Adrenal gland (tissue), 9 donors: ENCODE measurements at regions not wholly inside any gene's neighbourhood (a gene's known extent, or its start where the extent isn't known, plus 50 kb on each side); places are given as distances from the start of the nearest gene placed in this dataset.

Experiments
- DNase-seq, 7 donors: peaks; one replicate each; pipeline ENCODE4 v3.0.0-alpha.2; 2019 to 2020
- H3K27ac ChIP-seq, 5 donors: fragments of 200-600 bp; sonication (generic) in 4 of 5; 1 replicate in 3 of 5; 2 replicates in 2 of 5; pipeline versions ENCODE4 v1.5.1 to v1.8.0; 2016 to 2020; ENCODE audit warnings: mild to moderate bottlenecking in 1 of 5
- H3K27me3 ChIP-seq: fragments of 200-600 bp; 2 replicates; pipeline ENCODE4 v1.8.0; 2021
- H3K36me3 ChIP-seq, 2 donors: fragments of 200-600 bp; replicated peaks in 1 of 2; 1 replicate in 1 of 2; 2 replicates in 1 of 2; pipeline versions ENCODE4 v1.5.1 to v1.8.0; 2018 to 2022
- H3K4me1 ChIP-seq, 2 donors: fragments of 200-600 bp; replicated peaks in 1 of 2; 1 replicate in 1 of 2; 2 replicates in 1 of 2; pipeline versions ENCODE4 v1.5.1 to v1.8.0; 2018 to 2021
- H3K4me3 ChIP-seq, 4 donors: fragments of 200-600 bp; sonication (generic) in 3 of 4; one replicate each; pipeline ENCODE4 v1.5.1; 2016 to 2018
- H3K9me3 ChIP-seq, 3 donors: fragments of 200-600 bp; sonication (generic) in 1 of 3; replicated peaks in 1 of 3; 1 replicate in 2 of 3; 2 replicates in 1 of 3; pipeline versions ENCODE4 v1.5.1 to v1.8.0; 2016 to 2021
- POLR2A ChIP-seq, 2 donors: fragments of 450-650 bp; IDR thresholded peaks; one replicate each; pipeline ENCODE4 v1.6.1; 2017; ENCODE audit warnings: antibody characterized with exemption in 2 of 2, mild to moderate bottlenecking in 2 of 2, moderate library complexity in 1 of 2
- WGBS, 4 donors: extraction: QIAGEN DNeasy Blood & Tissue Kit in 2 of 4; methylation state at CpG; one replicate each; pipeline versions ENCODE4 v1.1.5 to v1.1.7; 2013 to 2017; 5-methylcytosine and 5-hydroxymethylcytosine counted together
- intact Hi-C, 2 donors: fragments of 100-400 bp; cut with DNase I; formaldehyde crosslinking; loops; one replicate each; pipeline versions ENCODE4 v1.14.1 to v1.15.0; 2022 to 2023
- TF ChIP-seq, protein P1 (sequence below), 6 experiments: fragments of 450-650 bp in 4 of 6; fragments of 200-600 bp in 2 of 6; sonication (generic) in 1 of 6; IDR thresholded peaks; 1 replicate in 5 of 6; 2 replicates in 1 of 6; pipeline versions ENCODE4 v1.5.1 to v1.8.0; 2016 to 2021; ENCODE audit warnings: antibody characterized with exemption in 6 of 6, mild to moderate bottlenecking in 2 of 6, moderate library complexity in 1 of 6
- donor health status: healthy with polysubstance abuse.
- donor health status: Bipolar disorder and iron deficiency.
- donor health status: DM: yes; HTN: yes; CAD: no.
- donor health status: DM: no; HTN: no; CAD: no.
- donor health status: DM: no; HTN: no; CAD: no.

DNA sequence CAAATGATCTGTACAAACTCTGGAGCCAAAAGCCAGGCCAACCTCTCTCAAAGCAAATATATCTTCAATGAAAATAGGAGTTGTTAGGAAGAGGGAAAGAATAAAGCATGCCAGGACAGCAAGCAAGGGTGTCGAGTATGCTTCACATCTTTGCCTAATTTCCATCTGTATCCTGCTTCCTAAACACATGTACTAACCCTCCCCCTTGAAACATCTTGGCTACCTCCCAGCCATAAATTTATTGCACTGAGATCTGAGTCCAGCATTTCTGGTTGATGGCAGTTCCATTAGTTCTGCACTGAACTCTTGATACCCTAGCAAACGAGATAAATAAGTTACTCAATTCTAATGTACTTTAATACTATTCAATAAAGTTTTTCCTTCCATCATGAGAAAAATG lies 430.5 kb upstream of the TRAM1L1 start:
- Histone ChIP-seq H3K4me1 (no peaks in the 10 kb centered on the region), H3K27me3 (no peaks in the 10 kb centered on the region), H3K36me3 (no peaks in the 10 kb centered on the region), H3K4me3 (no peak overlapping the region), H3K9me3 (no peaks in the 10 kb centered on the region), H3K27ac (no peak overlapping the region)
- DNase-seq = no peak
- intact Hi-C loops = no loop called here
- TF ChIP-seq, protein P1, sequence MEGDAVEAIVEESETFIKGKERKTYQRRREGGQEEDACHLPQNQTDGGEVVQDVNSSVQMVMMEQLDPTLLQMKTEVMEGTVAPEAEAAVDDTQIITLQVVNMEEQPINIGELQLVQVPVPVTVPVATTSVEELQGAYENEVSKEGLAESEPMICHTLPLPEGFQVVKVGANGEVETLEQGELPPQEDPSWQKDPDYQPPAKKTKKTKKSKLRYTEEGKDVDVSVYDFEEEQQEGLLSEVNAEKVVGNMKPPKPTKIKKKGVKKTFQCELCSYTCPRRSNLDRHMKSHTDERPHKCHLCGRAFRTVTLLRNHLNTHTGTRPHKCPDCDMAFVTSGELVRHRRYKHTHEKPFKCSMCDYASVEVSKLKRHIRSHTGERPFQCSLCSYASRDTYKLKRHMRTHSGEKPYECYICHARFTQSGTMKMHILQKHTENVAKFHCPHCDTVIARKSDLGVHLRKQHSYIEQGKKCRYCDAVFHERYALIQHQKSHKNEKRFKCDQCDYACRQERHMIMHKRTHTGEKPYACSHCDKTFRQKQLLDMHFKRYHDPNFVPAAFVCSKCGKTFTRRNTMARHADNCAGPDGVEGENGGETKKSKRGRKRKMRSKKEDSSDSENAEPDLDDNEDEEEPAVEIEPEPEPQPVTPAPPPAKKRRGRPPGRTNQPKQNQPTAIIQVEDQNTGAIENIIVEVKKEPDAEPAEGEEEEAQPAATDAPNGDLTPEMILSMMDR (IDR thresholded peaks at IDR 0.05) = no peak
- 39 to 56% (median 45%) methylated on average over 2 of the region's 2 CpGs for WGBS, 4 donors

DNA sequence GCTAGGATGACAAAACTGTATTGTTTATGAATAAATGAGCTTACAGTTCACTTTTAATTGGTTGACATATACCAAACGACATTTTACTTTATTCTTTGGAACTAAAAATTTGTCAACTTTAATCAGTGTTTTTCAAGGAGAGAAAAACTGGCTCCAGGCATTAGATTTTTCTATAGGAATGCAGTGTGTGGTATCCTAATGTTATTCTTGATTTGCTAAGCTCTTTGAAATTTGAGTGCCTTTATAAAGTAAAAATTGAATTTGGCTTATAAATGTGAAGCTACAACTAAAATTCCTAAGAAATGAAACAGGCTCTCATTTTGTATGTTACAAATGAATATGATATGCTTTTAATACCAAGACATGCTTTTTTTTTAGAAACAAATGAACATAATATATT lies 442.2 kb upstream of the TRAM1L1 start:
- intact Hi-C loops = no loop called here
- H3K27me3 ChIP-seq = no peaks in the 10 kb centered on the region
- H3K9me3 ChIP-seq = no peaks in the 10 kb centered on the region
- no peak overlapping the region for H3K27ac ChIP-seq
- no peak overlapping the region for H3K4me3 ChIP-seq
- H3K4me1 ChIP-seq = no peaks in the 10 kb centered on the region
- no peaks in the 10 kb centered on the region for H3K36me3 ChIP-seq
- 28 to 49% (median 32%) methylated on average over 1 of the region's 1 CpG for WGBS, 4 donors
- no peak for DNase-seq
- TF ChIP-seq POLR2A (IDR thresholded peaks at IDR 0.05) = no peak
- TF ChIP-seq, protein P1 (IDR thresholded peaks at IDR 0.05) = no peak

DNA sequence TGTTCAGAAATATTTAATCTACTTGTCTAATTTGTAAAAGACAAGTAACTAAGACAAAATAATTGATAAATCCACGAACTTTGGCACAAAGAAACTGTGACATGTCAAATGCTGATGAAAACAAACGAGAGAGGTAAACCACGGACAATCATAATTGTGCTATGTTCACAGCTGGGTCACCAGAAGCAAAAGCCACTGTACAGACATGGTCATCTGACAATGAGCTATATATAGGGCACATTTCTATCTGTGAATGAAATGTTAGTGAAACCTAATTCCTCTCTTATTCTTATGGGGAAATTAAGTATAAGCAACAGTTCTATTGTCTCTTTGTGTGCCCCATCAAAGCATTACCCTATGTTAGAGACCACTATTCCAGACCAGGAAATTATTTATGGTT lies 444.0 kb upstream of the TRAM1L1 start:
- intact Hi-C loops = no loop called here
- no peaks in the 10 kb centered on the region for H3K36me3 ChIP-seq
- WGBS, 4 donors = 47 to 60% (median 51%) methylated on average over 3 of the region's 3 CpGs
- no peak for TF ChIP-seq POLR2A (IDR thresholded peaks at IDR 0.05)
- TF ChIP-seq, protein P1 (IDR thresholded peaks at IDR 0.05) = no peak
- no peaks in the 10 kb centered on the region for H3K27me3 ChIP-seq
- no peaks in the 10 kb centered on the region for H3K9me3 ChIP-seq
- no peak for DNase-seq
- H3K27ac ChIP-seq = no peak overlapping the region
- H3K4me1 ChIP-seq = no peaks in the 10 kb centered on the region
- H3K4me3 ChIP-seq = no peak overlapping the region

DNA sequence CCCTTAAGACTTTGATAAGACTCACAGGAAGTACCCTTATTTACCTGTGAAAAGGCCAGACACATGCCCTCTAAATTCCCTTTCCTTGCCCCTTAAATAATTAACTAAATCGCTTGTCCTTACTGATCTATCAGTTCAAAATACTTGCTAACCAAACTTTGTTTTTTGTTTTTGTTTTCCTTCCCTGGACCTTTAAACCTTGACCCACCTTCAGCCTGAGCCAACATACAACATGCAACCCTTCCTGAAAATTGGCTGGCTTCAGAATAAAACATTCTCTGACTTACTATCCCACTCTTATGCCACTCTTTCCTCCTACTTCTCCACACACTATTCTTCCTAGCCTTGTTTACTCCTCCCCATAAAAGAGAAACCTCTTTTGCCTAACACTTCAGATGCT lies 448.1 kb upstream of the TRAM1L1 start:
- no peak overlapping the region for H3K4me3 ChIP-seq

More for the DNA sequence above, 448.1 kb upstream of the TRAM1L1 start:
- Histone ChIP-seq H3K36me3 (no peaks in the 10 kb centered on the region), H3K27ac (no peak overlapping the region), H3K27me3 (no peaks in the 10 kb centered on the region), H3K4me1 (no peaks in the 10 kb centered on the region), H3K9me3 (no peaks in the 10 kb centered on the region)
- 48 to 72% (median 63%) methylated on average over 1 of the region's 1 CpG for WGBS, 4 donors
- DNase-seq = no peak
- intact Hi-C loops = no loop called here
- TF ChIP-seq POLR2A (IDR thresholded peaks at IDR 0.05) = no peak
- TF ChIP-seq, protein P1 (IDR thresholded peaks at IDR 0.05) = no peak
